ENCODE measurements at regions not wholly inside any gene's neighbourhood (a gene's known extent, or its start where the extent isn't known, plus 50 kb on each side); places are given as distances from the start of the nearest gene placed in this dataset.

DNA sequence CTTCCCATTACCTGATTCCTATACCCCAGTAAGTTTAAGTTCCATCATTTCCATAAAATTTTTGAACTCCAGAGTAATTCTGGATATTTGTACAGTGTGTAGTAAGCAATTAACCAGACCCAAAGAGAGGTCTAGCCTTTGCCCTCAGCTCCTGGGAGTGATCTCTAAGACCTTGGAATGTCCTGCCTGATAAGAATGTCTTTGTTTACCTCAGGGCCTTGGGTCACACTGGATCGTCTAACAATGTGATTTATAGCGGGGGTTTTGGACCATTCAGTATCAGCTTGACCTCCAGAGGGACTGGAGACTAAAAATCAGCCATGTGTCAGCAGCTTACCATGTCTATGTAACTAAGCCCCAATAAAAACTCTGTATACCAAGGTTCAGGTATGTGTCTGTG is 330.9 kb upstream of the PPP1R2C start (continued):
- no peak for TF ChIP-seq POU5F1 (IDR thresholded peaks at IDR 0.05; ENCODE audit: low read depth, low read length)
- TF ChIP-seq ATF3 (IDR thresholded peaks at IDR 0.05; ENCODE audit: insufficient read depth, low read depth, low read length): no peak
